ENCODE measurements at regions not wholly inside any gene's neighbourhood (a gene's known extent, or its start where the extent isn't known, plus 50 kb on each side); places are given as distances from the start of the nearest gene placed in this dataset.

DNA sequence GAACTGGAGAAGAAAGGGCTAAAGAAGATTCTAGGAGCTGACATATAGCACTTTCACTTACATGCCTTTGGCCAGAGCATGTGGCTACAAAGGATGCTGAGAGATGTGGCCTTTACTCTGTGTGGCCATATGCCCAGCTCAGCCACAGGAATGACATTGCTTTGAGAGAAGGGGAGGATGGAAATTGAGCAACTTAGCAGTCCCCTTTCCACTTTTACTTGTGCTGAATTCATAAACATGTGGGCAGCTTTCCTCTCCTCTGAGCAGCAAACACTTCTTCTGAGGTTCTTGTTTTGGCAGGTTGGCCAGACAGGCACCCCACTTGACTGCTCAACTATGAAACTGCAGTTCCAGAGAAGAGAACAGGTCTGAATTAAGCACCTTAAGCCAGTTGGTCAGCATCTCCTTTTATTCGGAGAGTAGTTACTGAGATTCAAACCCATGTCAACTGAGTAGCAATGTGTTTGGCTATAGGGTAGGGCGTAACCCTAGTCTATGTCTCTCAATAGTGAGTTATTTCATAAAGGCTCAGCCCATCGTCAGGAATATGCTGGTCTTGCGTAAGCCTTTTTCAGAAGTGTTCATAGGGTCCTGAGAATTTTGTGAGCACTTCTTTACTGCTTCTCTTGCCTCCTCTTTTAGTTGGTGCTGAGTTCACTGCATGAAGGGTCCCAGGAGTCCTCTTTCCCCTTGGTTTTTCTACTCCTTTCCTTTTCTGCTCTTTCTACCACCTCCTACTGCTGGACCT, 134.5 kb downstream of the PALM2AKAP2 start:
- no peak for DNase-seq

DNA sequence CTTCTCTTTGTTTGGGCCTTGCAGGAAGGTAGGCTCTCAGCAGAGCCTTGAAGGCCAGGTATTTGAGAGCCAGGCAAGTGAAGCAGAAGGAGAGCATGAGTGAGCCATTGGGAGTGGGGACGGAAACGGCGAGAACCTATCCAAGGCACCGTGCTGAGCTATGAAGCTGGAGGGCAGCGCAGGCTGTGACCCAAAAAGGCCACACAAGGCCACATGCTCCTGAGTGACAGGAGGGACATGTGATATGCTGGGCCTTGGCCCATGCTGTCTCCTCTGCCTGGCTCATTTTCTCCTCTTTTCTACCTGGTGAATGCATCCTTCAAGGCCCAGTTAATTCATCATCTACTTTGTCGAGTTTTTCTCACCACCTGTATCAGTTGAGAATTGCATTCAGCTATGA, 136.3 kb downstream of the PALM2AKAP2 start:
- no peak for DNase-seq

DNA sequence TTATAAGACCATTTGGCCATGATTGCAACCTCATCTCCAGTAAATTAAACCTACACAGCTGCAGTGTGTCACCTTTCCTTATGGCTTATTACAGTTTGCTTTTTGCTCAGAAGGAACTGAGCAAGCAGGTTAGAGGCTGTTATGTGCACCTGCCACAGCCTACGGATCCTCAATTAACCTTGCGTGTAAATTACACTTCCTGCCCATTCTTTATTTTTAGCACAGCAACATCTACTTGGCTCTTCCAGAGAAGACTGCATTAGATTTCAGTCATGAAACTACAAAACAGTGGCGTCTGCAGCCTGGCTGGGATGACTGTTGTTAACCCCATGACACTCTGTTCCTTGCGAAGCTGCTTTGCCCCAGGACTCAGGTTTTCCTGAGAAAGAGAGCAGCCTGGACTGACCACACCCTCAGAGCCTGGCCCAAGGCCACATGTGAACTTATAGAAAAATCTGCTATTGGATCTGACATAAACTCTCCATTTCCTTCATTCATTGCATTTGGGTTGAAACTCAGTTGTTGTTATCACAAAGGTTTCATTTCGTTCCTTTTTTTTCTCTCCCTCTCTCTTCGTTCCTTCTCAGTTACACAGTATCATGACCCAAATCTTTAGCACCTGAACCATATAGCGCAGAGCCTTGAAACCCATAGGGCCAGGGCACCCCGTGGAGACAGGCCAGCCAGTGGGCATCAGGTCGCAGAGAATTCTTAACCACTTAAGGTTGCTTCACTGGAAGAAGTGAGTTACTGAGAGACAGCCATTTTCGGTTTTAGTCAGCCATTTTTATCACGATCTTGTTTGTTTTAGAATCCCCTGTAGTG, 138.6 kb downstream of the PALM2AKAP2 start:
- DNase-seq = peak; percentile 69

DNA sequence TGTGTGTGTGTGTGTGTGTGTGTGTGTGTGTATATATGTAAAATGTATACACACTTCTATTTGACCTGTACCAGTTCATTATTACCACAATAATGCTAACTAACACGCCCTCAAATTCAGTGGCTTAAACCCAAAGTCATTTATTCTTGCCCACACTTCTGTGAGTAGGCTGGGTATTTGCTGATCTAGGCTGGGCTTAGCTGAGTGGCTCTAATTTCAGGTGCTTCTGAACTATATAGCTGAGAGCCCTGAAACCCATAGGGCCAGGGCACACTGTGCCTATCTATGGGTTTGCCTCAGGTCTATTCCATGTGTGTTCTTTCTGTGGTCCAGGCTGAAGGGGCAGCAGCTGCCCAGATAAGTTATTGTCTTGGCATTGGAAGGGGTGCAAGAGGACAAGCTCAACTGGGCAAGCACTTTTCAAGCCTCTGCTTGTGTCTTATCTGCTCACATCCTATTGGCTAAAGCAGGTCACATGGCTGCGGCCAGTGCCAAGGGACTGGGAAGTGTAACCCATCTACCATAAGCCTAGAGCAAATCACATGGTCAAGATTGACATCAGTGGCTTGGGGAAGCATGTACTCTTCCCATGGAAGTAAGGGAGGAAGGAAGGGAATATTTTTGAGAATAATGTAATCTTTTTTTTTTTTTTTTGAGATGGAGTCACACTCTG, 139.9 kb downstream of the PALM2AKAP2 start:
- DNase-seq = no peak

DNA sequence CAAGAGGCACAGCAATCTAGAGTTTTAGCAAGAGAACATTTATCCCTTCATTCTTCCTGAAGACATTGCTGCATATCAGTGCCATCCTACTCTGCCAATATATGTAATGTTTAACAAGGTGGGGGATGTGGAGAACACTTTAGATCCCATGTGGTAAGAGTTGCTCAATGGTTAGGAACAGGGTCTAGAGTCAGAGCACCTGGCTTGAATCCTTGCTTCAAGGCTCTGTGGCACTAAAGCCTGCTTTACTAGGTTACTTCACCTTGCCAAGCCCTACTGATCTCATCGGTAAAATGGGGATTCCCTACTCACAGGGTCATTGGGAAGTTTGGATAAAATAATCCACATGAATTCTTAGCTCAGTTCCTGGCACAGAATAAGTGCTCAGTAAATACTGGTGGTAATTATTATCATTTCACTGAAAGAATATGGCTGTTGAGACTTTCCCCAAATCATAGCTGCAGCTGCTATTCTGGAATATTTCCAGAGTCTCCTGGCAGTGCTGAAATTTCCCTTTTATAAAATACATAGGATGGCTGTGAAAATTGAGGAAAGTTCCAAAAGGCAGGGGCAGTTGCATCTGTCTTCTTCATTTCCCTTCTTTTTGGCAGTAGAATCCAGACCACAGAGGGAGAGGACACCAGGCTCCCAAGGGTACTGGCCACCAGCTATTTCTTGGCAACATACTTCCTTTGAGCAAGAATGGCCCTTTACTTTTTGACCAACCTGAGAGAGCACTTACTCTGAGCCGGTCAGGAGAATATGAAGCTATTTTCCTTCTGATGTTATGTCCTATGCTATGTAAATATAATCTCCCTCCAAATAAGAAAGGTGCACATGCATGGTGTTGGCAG, 142.8 kb downstream of the PALM2AKAP2 start:
- DNase-seq = no peak

DNA sequence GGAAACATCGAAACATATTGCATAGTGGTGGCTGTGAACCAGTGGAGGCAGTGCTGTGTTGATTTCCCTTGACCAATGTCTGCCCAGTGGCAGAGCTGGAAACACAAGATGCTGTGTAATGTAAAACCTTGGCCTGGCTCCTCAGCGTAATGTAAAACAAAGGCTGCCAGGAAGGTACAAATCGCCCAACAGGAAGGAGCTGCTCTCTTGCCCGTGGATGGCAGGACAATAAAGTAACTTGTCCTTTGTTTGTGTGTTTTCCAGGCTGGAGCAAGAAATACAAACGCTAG, 143.4 kb downstream of the PALM2AKAP2 start:
- peak; percentile 6 for DNase-seq

DNA sequence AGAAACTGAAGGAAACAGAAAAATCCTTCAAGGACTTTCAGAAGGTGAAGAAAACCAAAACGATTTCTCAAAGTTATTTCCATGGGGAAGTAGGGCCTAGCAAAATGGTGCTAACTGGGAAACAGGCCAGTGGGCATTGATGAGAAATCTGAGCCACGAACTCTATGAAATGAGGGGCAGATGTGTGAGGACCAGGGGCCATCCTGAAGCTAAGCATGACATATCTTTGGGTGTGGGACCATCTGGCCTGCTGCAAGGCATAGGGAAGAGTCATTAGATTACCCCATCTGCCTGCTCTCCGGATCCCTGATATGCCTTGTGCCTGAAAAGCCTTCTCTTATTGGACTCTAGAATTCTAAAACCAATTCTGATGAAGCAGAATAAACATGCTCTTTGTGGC, 143.8 kb downstream of the PALM2AKAP2 start:
- DNase-seq = no peak

DNA sequence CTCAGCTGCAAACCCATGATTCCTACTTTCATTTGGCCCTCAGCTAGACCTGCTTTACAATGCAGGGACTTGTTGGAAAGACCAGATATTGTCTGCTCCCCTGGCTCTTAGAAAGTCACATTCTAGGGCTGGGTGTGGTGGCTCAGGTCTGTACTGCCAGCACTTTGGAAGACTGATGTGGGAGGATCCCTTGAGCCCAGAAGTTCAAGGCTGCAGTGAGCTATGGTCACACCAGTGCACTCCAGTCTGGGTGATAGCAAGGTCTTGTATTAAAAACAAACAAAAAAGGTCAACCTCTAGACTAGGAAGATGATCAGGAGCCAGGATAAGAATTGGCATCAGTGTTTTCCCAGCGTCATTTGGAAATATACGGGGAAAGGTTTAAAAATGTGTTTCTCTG, 145.8 kb downstream of the PALM2AKAP2 start:
- no peak for DNase-seq

DNA sequence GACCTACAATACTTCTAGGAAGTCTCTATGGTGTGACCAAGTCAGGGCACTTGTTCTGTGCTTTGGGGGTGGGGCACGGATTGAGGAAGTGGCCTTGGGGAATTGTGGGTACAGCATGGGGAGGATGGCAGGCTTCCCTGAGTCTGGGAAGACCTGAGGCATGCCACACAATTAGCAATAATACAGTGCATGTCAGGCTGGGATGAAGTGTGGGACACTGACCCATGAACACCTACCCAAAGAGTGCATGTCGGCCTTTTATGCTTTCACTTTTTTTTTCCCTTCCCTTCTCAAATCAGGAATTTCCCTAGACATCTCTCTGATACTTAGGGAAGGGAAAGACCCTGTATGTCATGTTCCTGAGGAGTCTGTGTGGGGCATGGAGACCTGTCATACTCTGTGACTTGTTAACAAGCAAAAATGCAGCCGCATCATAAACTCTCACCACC, 146.4 kb downstream of the PALM2AKAP2 start:
- no peak for DNase-seq

DNA sequence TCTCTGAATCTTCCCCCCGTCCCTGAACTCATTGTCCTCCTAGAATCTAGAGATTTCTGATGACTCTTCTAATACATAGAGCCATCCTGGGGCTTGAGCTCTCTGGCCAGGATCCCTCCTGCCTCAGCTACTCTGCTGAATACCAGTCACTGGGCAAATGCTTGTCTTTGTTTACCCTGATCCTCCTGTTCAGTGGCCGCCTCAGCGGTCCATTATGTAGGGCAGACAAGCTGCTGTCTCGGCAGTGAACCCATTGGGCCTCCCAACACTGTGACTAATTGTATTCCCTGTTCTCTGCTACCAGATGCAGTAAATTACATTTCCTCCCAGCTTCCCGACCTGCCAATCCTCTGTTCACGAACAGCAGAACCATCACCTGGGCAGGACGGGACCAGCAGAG, 151.6 kb downstream of the PALM2AKAP2 start:
- no peak for DNase-seq

DNA sequence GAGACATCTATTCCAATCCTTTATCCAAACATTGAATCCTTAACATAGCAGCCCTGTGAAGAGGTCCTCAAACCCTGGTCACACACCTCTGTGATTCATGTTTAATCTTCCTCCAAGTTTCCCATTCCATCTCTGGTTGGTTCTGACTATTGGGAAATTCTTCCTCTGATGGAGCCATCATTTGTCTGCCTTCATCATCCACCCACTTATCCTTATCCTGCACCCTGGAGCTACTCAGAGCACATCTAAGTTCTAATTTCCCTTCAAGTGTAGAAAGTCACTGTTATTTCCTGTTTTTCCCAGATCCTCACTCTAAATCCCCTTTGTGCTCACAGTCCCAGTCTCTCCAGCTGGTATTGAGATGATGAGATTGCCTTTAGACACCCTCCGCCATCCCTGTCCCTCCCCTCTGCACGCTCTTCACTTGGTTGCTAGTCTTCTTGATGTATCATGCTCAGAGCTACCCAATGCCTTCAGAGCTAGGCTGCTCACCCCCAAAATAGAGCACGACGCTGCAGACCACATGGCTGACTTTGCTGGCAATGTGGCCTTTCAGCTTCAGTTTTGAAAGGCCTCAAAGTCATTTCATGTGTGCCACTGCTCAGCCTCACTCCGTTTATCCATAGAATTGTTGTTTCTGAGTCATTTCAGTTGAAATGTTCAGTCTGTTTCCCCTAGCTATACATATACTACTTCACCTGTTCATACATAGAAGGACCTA, 154.3 kb downstream of the PALM2AKAP2 start:
- DNase-seq = no peak

DNA sequence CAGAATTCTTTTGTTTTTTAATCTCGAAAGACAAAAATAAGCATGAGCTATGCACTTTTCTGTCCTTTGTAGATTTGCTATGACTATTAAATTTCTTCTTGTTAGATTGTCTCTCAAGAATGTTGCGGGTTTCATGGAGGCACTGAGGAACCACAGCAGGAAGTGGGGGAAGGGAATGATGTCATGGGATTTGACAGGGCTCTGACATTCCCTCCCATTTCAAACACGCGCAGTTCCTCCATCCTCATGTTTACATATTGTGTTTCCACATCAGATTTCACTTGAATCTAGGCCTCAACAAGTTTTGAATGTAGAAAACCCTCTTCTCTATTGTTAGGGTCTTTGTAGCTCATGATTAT, 154.8 kb downstream of the PALM2AKAP2 start:
- no peak for DNase-seq

DNA sequence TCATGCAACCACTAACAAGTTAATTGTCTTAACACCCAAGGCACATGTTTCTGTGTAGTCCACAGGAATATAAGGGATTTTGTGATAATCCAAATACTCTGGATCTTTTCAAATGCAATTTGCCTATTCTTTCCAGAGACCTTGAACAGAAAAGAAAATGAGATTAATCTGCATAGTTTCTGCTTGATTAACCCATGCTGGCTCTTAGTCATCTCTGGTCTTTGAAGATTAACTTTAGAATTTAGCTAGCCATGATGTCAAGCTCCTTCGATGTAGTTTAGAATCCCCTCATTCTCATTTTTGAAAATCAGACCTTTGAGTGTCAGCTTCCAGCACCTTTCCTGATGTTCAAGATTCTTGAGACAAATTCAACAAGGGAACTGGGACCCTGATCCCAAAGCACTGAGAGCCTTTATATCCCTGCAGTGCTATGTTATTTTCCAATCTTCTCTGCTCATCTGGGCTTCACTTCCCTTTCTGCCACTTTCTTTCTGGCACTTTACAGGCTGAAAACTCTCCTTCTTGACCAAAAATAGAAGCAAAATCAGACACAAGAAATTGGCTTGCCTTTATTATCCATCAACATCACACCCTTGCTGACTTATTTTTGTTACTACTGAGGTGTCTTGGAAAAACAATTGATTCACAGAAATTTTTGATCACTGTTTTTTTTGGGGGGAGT, 155.5 kb downstream of the PALM2AKAP2 start:
- DNase-seq = no peak

DNA sequence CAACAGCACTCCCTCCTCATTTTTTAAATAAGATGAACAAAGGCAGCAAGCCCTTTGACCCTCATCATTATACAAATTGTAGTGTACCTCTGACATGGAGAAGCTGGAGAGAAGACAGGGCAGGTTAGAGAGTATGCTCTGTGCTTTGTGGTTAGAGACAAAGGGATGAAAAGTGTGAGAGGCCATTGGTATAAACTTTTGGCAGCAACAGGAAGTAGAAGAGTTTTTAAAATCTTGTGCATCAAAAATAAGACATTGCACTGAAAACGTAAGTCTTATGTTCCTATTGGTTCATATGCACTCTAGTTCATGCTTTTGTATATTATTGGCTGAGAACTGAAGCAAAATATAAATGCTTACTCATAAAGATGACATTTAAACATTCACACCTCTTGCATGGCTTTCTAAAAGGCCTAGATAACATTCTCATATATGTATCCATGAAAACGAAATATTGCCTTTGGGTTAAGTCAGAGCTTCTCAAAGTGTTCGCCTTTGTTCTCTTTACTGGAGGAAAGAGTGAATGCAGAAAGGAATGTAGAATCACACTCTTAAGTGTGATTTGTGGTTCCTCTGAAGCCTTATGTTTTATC, 158.0 kb downstream of the PALM2AKAP2 start:
- no peak for DNase-seq

DNA sequence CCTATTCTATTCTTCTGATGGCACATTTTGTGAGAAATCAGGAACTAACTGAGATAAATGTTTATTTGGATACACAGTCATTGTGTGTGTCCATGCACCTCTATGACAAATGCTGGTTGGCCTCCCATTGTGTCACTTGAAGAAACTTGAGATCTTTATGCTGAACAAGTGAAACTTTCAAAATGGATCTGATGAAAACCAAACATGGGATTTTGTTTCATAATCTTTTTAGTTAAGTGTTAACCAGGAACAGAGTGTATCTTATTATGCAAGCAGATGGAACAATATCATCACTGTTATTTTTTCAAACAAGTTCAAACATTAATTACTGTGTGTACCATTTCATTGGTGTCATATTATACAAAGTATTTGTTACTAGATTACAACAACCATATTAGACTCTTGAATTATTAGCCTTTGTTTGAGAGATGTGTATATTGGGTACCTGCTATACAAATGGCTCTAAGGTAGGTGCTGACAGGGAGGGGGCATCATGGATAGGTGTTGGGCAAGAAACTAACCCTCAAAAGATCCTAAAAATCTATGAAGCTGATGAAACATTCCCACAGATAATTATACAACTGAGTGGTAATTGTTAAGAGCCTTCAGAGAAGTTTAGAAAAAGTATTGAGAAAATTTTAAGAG, 159.8 kb downstream of the PALM2AKAP2 start:
- DNase-seq = no peak

DNA sequence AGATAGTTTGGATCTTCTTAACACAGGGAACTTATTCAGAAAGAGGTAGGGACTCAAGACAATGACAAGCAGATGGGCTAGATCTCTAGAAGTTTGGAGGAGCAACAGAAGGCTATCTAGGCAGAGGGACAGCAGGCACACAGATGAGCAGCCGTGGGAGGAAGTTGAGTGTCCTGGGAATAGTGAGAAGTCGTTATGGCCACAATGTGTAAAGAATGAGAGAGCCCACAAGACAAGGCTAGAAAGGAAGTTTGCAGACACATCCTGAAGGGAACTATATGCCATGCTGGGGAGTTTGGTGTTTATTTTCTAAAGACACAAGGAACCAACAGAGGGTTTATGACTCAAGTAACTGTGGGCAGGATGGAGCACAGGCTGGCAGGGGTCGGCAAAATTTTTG, 160.6 kb downstream of the PALM2AKAP2 start:
- DNase-seq = no peak

DNA sequence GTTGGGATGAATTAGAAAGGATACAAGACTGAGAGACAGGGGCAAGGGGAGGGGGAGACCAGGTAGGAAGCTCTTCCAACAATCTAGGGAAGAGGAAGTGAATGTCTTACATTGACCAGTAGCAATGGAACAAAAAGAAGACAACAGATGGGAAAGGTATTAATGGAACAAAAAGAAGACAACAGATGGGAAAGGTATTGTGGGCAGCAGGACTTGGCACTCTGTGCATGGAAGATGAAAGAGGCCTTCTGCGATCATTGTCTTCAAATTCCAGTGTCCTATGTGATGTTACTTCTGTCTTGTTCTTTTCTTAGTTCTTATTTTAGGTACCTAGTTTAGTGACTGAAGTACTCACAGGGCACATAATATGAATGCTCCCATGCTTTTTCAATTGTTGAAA, 161.8 kb downstream of the PALM2AKAP2 start:
- DNase-seq = no peak

DNA sequence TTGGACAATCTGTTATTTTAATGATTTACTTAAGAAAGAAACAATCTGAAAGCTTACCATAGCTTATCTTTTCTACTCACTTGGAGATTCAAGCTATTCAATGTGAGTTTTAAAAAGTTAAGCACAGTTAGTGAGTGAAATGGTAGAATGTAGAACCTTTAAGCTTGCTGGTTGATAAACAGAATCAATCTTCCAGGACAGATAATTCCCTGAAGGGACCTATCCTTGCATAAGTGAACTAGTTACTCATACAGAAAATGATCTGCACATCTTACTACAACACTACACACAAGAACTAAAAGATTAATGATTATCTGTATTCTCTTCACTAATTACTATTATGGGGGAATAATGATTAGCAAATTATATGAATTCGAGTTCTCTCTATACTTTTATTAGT, 165.6 kb downstream of the PALM2AKAP2 start:
- DNase-seq = no peak

DNA sequence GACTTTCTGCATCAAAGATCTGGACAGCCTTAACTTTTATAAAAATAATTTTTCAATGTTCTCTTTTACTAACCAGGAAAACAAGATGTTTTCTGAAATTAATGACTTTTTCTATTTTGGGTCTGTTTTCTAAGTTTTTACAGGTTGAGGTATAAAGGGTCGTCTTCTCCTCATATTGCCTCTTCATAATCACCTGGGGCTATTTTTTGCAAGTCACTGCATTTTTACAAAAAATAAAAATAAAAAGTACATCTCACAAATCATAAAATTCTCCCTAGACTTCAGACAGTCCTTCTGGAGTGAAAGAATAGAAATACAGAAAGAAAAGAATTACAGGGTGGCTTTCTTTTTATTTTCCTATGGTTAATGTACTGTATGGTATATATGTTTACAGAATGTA, 168.5 kb downstream of the PALM2AKAP2 start:
- no peak for DNase-seq

DNA sequence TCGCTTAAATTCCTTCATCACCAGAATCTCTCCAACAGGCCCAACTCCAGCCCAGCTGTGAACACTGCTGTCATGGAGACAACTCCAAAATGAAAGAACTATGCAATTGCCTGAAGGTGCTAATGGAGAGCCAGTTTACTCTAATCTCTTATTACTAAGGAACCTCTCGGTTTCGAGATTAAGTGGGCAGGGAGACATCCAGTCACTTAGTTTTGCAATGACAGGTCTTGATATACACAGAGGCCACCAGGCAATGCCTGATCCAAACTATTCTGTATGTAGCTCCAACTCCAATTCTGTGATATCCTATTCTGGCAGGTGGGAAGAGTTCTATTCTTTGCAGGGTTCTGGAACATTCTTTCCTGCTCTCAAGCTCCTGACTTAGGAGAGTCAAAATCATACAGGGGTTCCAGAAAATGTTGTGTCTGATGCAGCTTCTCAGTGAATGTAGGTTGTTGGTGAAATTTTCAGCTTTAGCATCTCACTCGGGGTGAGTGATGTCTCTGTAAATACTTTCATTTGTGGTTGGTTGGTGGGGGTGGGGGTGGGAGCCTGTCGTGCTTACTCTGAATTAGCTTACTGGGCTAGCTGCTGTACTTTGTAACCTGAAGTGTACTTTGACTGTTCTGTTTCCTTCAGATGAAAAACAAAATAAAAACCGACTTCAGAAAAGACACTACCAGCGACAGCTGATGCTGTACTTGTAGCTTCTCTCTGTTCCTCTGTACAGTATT, 170.9 kb downstream of the PALM2AKAP2 start:
- no peak for DNase-seq
